Left hindlimb (tissue), 1 donor: ENCODE measurements at regions not wholly inside any gene's neighbourhood (a gene's known extent, or its start where the extent isn't known, plus 50 kb on each side); places are given as distances from the start of the nearest gene placed in this dataset.
A peak's percentile ranks its signal among the peaks of the same experiment; 100 is the strongest.

ENCODE experiments used
- DNase-seq: peaks from one replicate; pipeline ENCODE4 v3.0.0-alpha.2; 2018

- no peak for DNase-seq
Observed at GRCh38 chr1:232114985-232115384, 488.4 kb downstream of the DISC1 start.

GRCh38 chr1:232112076-232112475 is 485.5 kb downstream of the DISC1 start:
- DNase-seq: no peak

GRCh38 chr1:232111611-232112010 is 485.0 kb downstream of the DISC1 start:
- no peak for DNase-seq

- DNase-seq: peak; percentile 38
Observed at GRCh38 chr1:232110281-232111090, 483.9 kb downstream of the DISC1 start.

- DNase-seq: no peak
Observed at GRCh38 chr1:232109391-232109790, 482.8 kb downstream of the DISC1 start.

- DNase-seq: no peak
Observed at GRCh38 chr1:232108598-232108997, 482.0 kb downstream of the DISC1 start.

GRCh38 chr1:232106415-232106814 is 479.8 kb downstream of the DISC1 start:
- no peak for DNase-seq

- no peak for DNase-seq
Observed at GRCh38 chr1:232105561-232105960, 479.0 kb downstream of the DISC1 start.

- no peak for DNase-seq
Observed at GRCh38 chr1:232101231-232101630, 474.6 kb downstream of the DISC1 start.

- no peak for DNase-seq
Observed at GRCh38 chr1:232096751-232097150, 470.2 kb downstream of the DISC1 start.
